Loucy (cell line): ENCODE measurements at regions not wholly inside any gene's neighbourhood (a gene's known extent, or its start where the extent isn't known, plus 50 kb on each side); places are given as distances from the start of the nearest gene placed in this dataset.

ENCODE experiments used
- H2AFZ ChIP-seq: fragments of 200-600 bp; sonication (generic); 2 replicates; pipeline ENCODE4 v1.6.0; 2016; ENCODE audit warnings: antibody characterized with exemption, mild to moderate bottlenecking, low read length, moderate library complexity
- H3F3A ChIP-seq: fragments of 200-600 bp; 2 replicates; pipeline ENCODE4 v1.6.0; 2016; ENCODE audit warnings: antibody characterized with exemption, low read depth, mild to moderate bottlenecking
- H3K27me3 ChIP-seq: fragments of 200-600 bp; sonication (generic); 2 replicates; pipeline ENCODE4 v1.6.1; 2014; ENCODE audit warnings: low read length, mild to moderate bottlenecking; ENCODE audit not compliant: insufficient read depth, poor library complexity, severe bottlenecking
- H3K36me3 ChIP-seq: fragments of 200-600 bp; sonication (generic); 2 replicates; pipeline ENCODE4 v1.6.1; 2016; ENCODE audit warnings: low read length; ENCODE audit not compliant: insufficient read depth
- H3K4me1 ChIP-seq: fragments of 200-600 bp; sonication (generic); 2 replicates; pipeline ENCODE4 v1.5.1; 2014; ENCODE audit warnings: low read length, mild to moderate bottlenecking; ENCODE audit not compliant: insufficient read depth, poor library complexity, severe bottlenecking
- H3K4me2 ChIP-seq: fragments of 200-600 bp; sonication (generic); 2 replicates; pipeline ENCODE4 v1.6.0; 2014; ENCODE audit warnings: antibody characterized with exemption, low read length, low read depth, mild to moderate bottlenecking; ENCODE audit not compliant: poor library complexity, severe bottlenecking
- H3K4me3 ChIP-seq: fragments of 200-600 bp; sonication (generic); 2 replicates; pipeline ENCODE4 v1.5.1; 2014; ENCODE audit warnings: low read length, mild to moderate bottlenecking, mixed read lengths; ENCODE audit not compliant: poor library complexity, severe bottlenecking
- H3K79me2 ChIP-seq: fragments of 200-600 bp; sonication (generic); 2 replicates; pipeline ENCODE4 v1.6.1; 2014; ENCODE audit warnings: low read length; ENCODE audit not compliant: insufficient read depth
- H3K9ac ChIP-seq: fragments of 200-600 bp; sonication (generic); 2 replicates; pipeline ENCODE4 v1.6.0; 2014; ENCODE audit warnings: mild to moderate bottlenecking, low read depth, low read length, moderate library complexity; ENCODE audit not compliant: poor library complexity, severe bottlenecking
- H3K9me2 ChIP-seq: fragments of 200-600 bp; sonication (generic); replicated peaks from 2 replicates; pipeline ENCODE4 v1.6.1; 2016; ENCODE audit warnings: low read depth, low read length, mixed read lengths
- H3K9me3 ChIP-seq: fragments of 200-600 bp; sonication (generic); 2 replicates; pipeline ENCODE4 v1.6.1; 2014; ENCODE audit warnings: mild to moderate bottlenecking, antibody characterized with exemption, low read length, low read depth; ENCODE audit not compliant: insufficient read depth
- H4K20me1 ChIP-seq: fragments of 200-600 bp; sonication (generic); 2 replicates; pipeline ENCODE4 v1.6.0; 2014; ENCODE audit warnings: antibody characterized with exemption, low read length, mild to moderate bottlenecking; ENCODE audit not compliant: insufficient read depth, poor library complexity, severe bottlenecking
- CTCF ChIP-seq: fragments of 200-600 bp; sonication (generic); conservative IDR thresholded peaks from 2 replicates; pipeline ENCODE4 v1.5.1; 2014; ENCODE audit warnings: mild to moderate bottlenecking, antibody characterized with exemption, low read length
- EZH2phosphoT487 ChIP-seq: fragments of 200-600 bp; IDR thresholded peaks from 2 replicates; pipeline ENCODE4 v1.6.1; 2018; ENCODE audit warnings: antibody characterized with exemption, mild to moderate bottlenecking, moderate library complexity, borderline replicate concordance

- no peaks in the 10 kb centered on the region for H3K4me1 ChIP-seq
- TF ChIP-seq EZH2phosphoT487 (no peak), CTCF (no peak)
- H4K20me1 ChIP-seq: no peaks in the 10 kb centered on the region
- no peaks in the 10 kb centered on the region for H3K79me2 ChIP-seq
- H3K4me3 ChIP-seq: no peak overlapping the region
- H3K36me3 ChIP-seq: no peaks in the 10 kb centered on the region
- no peak overlapping the region for H2AFZ ChIP-seq
- H3F3A ChIP-seq: no peaks in the 10 kb centered on the region
- H3K9ac ChIP-seq: no peak overlapping the region
- H3K9me2 ChIP-seq: no peaks in the 10 kb centered on the region
- H3K4me2 ChIP-seq: no peak overlapping the region
- H3K27me3 ChIP-seq: no peaks in the 10 kb centered on the region
- H3K9me3 ChIP-seq: no peaks in the 10 kb centered on the region
Measured at GRCh38 chr15:47652328-47652727, 65.0 kb upstream of the SEMA6D start.

GRCh38 chr15:47652844-47653243 is 64.5 kb upstream of the SEMA6D start:
- Histone ChIP-seq H3K36me3 (no peaks in the 10 kb centered on the region), H4K20me1 (no peaks in the 10 kb centered on the region), H3K27me3 (no peaks in the 10 kb centered on the region), H2AFZ (no peak overlapping the region), H3K4me2 (no peak overlapping the region), H3K79me2 (no peaks in the 10 kb centered on the region), H3F3A (no peaks in the 10 kb centered on the region), H3K9me2 (no peaks in the 10 kb centered on the region), H3K9ac (no peak overlapping the region), H3K4me3 (no peak overlapping the region), H3K4me1 (no peaks in the 10 kb centered on the region), H3K9me3 (no peaks in the 10 kb centered on the region)
- TF ChIP-seq EZH2phosphoT487 (no peak), CTCF (no peak)

GRCh38 chr15:47661661-47662180 is 55.6 kb upstream of the SEMA6D start:
- no peak overlapping the region for H3K9ac ChIP-seq
- no peaks in the 10 kb centered on the region for H3K27me3 ChIP-seq
- H3K4me3 ChIP-seq: no peak overlapping the region
- H4K20me1 ChIP-seq: no peaks in the 10 kb centered on the region
- no peaks in the 10 kb centered on the region for H3K9me2 ChIP-seq
- H3K4me2 ChIP-seq: no peak overlapping the region
- no peaks in the 10 kb centered on the region for H3K79me2 ChIP-seq
- H3K9me3 ChIP-seq: no peaks in the 10 kb centered on the region
- no peaks in the 10 kb centered on the region for H3F3A ChIP-seq
- H2AFZ ChIP-seq: no peak overlapping the region
- H3K36me3 ChIP-seq: no peaks in the 10 kb centered on the region
- TF ChIP-seq EZH2phosphoT487 (no peak), CTCF (no peak)
- no peaks in the 10 kb centered on the region for H3K4me1 ChIP-seq
